Large intestine (tissue), 3 donors: ENCODE measurements at regions not wholly inside any gene's neighbourhood (a gene's known extent, or its start where the extent isn't known, plus 50 kb on each side); places are given as distances from the start of the nearest gene placed in this dataset.

ENCODE experiments used
- DNase-seq, 2 donors: peaks; one replicate each; pipeline versions ENCODE4 v3.0.0 to v3.0.0-alpha.2; 2013
- H3K27ac ChIP-seq: one replicate; pipeline ENCODE4 v1.5.1; 2013; ENCODE audit warnings: low read length
- H3K27me3 ChIP-seq: 2 replicates; pipeline ENCODE4 v1.6.1; 2013; ENCODE audit warnings: low read length; ENCODE audit not compliant: control insufficient read depth, insufficient read depth
- H3K36me3 ChIP-seq: 2 replicates; pipeline ENCODE4 v1.6.1; 2013; ENCODE audit warnings: low read length; ENCODE audit not compliant: control insufficient read depth, insufficient read depth
- H3K4me1 ChIP-seq: one replicate; pipeline ENCODE4 v1.6.1; 2013; ENCODE audit warnings: low read length; ENCODE audit not compliant: control insufficient read depth, insufficient read depth
- H3K4me3 ChIP-seq: one replicate; pipeline ENCODE4 v1.5.1; 2013; ENCODE audit warnings: low read length
- H3K9me3 ChIP-seq: one replicate; pipeline ENCODE4 v1.6.1; 2013; ENCODE audit warnings: mild to moderate bottlenecking, low read depth, low read length, moderate library complexity; ENCODE audit not compliant: control insufficient read depth
- whole genome bisulfite sequencing: methylation state at CpG from one replicate; pipeline ENCODE4 v1.1.5; 2013; ENCODE audit warnings: low lambda C conversion rate; ENCODE audit not compliant: insufficient coverage; 5-methylcytosine and 5-hydroxymethylcytosine counted together

- Histone ChIP-seq H3K36me3 (no peaks in the 10 kb centered on the region), H3K27me3 (no peaks in the 10 kb centered on the region), H3K4me3 (no peak overlapping the region), H3K27ac (no peak overlapping the region), H3K9me3 (no peaks in the 10 kb centered on the region), H3K4me1 (no peaks in the 10 kb centered on the region)
- 100% methylated on average over 4 of the region's 5 CpGs for WGBS
- DNase-seq, result no peak
Observed at GRCh38 chr5:20056933-20057332, 68.9 kb upstream of the CDH18 start.

- H3K9me3 ChIP-seq, result no peaks in the 10 kb centered on the region
- no peak overlapping the region for H3K4me3 ChIP-seq
- H3K4me1 ChIP-seq, result no peaks in the 10 kb centered on the region
- H3K27me3 ChIP-seq, result no peaks in the 10 kb centered on the region
- DNase-seq, result no peak
- no CpG with 5 or more reads among the region's 1 CpG for WGBS
- H3K27ac ChIP-seq, result no peak overlapping the region
- no peaks in the 10 kb centered on the region for H3K36me3 ChIP-seq
Observed at GRCh38 chr5:20055301-20055700, 67.3 kb upstream of the CDH18 start.

GRCh38 chr5:20050262-20050661 is 62.3 kb upstream of the CDH18 start:
- Histone ChIP-seq H3K9me3 (no peaks in the 10 kb centered on the region), H3K4me3 (no peak overlapping the region), H3K27me3 (no peaks in the 10 kb centered on the region), H3K27ac (no peak overlapping the region), H3K4me1 (no peaks in the 10 kb centered on the region), H3K36me3 (no peaks in the 10 kb centered on the region)
- no peak for DNase-seq

- Histone ChIP-seq H3K36me3 (no peaks in the 10 kb centered on the region), H3K27me3 (no peaks in the 10 kb centered on the region), H3K27ac (no peak overlapping the region), H3K4me3 (no peak overlapping the region), H3K9me3 (no peaks in the 10 kb centered on the region), H3K4me1 (no peaks in the 10 kb centered on the region)
- no peak for DNase-seq
Observed at GRCh38 chr5:20044460-20044859, 56.5 kb upstream of the CDH18 start.

GRCh38 chr5:20041326-20042274 is 53.6 kb upstream of the CDH18 start:
- 87% methylated on average over 3 of the region's 6 CpGs for WGBS
- Histone ChIP-seq H3K4me3 (no peak overlapping the region), H3K9me3 (no peaks in the 10 kb centered on the region), H3K36me3 (no peaks in the 10 kb centered on the region), H3K27me3 (no peaks in the 10 kb centered on the region), H3K4me1 (no peaks in the 10 kb centered on the region), H3K27ac (no peak overlapping the region)
- DNase-seq, result no peak

- no peaks in the 10 kb centered on the region for H3K36me3 ChIP-seq
- H3K9me3 ChIP-seq, result no peaks in the 10 kb centered on the region
- H3K27ac ChIP-seq, result no peak overlapping the region
- no peaks in the 10 kb centered on the region for H3K4me1 ChIP-seq
- no peak for DNase-seq
- H3K27me3 ChIP-seq, result no peaks in the 10 kb centered on the region
- H3K4me3 ChIP-seq, result no peak overlapping the region
- WGBS, result 90% methylated on average over 2 of the region's 4 CpGs
Observed at GRCh38 chr5:20040901-20041300, 52.9 kb upstream of the CDH18 start.
